Activated naive CD8-positive, alpha-beta T cell treated with anti-CD3 and anti-CD28 coated beads, Interleukin-2, amount 50 U/mL, for 24 hours (primary cell): ENCODE measurements at regions not wholly inside any gene's neighbourhood (a gene's known extent, or its start where the extent isn't known, plus 50 kb on each side); places are given as distances from the start of the nearest gene placed in this dataset.
"Not testable (repeated sequence)": the region's sequence is repeated elsewhere in the genome, so short reads cannot be mapped to it uniquely, and the experiment has no call there.

Source experiments
- ATAC-seq: fragments of 150-1000 bp; cut with Tn5 transposase; one replicate; pipeline ENCODE4 v1.10.0; 2021
- DNase-seq: peaks from one replicate; pipeline ENCODE4 v3.0.0; 2021
- H3K27ac Mint-ChIP-seq: one replicate; pipeline ENCODE4 v1.8.0; 2021; ENCODE audit warnings: mild to moderate bottlenecking, mixed read lengths
- H3K27me3 Mint-ChIP-seq: one replicate; pipeline ENCODE4 v1.8.0; 2021; ENCODE audit warnings: mixed read lengths
- H3K36me3 Mint-ChIP-seq: one replicate; pipeline ENCODE4 v1.8.0; 2021; ENCODE audit warnings: low read depth, mixed read lengths
- H3K4me1 Mint-ChIP-seq: one replicate; pipeline ENCODE4 v1.8.0; 2021; ENCODE audit warnings: mixed read lengths
- H3K4me3 Mint-ChIP-seq: one replicate; pipeline ENCODE4 v1.8.0; 2021; ENCODE audit warnings: mild to moderate bottlenecking, moderate library complexity, mixed read lengths
- H3K9me3 Mint-ChIP-seq: one replicate; pipeline ENCODE4 v1.8.0; 2021; ENCODE audit warnings: mixed read lengths

DNA sequence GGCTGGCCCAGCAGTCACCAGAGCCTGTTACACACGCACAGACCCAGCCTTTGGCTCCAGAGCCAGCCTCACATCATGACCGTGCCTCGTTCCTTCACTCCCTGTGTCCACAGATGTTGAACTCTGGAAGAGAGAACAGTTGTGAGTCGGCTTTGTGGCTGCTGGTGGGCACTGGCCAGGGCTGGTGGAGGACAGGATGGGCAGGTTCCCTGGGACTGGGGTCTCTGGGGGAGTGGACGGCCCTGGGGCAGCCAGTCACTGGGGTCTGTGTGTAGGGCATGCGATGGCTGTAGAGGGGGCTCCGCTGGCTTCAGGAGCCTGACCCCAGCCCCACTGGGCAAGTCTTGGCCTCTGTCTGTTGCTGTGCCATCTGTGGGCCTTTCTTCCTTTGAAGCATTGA is 1070.1 kb downstream of the BRD1 start:
- no peak for ATAC-seq
- H3K27ac Mint-ChIP-seq = no peak overlapping the region
- no peak overlapping the region for H3K4me3 Mint-ChIP-seq
- peaks cover 1% of the 10 kb centered on the region for H3K9me3 Mint-ChIP-seq
- no peaks in the 10 kb centered on the region for H3K4me1 Mint-ChIP-seq
- no peak for DNase-seq
- H3K36me3 Mint-ChIP-seq = no peaks in the 10 kb centered on the region
- peaks cover 7% of the 10 kb centered on the region for H3K27me3 Mint-ChIP-seq

DNA sequence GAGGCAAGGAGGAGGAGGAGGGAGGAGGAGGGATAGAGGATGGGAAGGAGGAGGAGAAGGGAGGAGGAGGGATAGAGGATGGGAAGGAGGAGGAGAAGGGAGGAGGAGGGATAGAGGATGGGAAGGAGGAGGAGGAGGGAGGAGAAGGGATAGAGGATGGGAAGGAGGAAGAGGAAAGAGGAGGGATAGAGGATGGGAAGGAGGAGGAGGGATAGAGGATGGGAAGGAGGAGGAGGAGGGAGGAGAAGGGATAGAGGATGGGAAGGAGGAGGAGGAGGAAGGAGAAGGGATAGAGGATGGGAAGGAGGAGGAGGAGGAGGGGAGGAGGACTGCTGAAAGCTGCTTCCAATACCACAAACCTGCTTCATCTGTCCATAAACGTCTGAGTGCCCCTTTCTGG is 1070.5 kb downstream of the BRD1 start:
- DNase-seq, H3K27me3 Mint-ChIP-seq, ATAC-seq, H3K36me3 Mint-ChIP-seq, H3K4me1 Mint-ChIP-seq, H3K27ac Mint-ChIP-seq, H3K9me3 Mint-ChIP-seq, H3K4me3 Mint-ChIP-seq: not testable (repeated sequence)

DNA sequence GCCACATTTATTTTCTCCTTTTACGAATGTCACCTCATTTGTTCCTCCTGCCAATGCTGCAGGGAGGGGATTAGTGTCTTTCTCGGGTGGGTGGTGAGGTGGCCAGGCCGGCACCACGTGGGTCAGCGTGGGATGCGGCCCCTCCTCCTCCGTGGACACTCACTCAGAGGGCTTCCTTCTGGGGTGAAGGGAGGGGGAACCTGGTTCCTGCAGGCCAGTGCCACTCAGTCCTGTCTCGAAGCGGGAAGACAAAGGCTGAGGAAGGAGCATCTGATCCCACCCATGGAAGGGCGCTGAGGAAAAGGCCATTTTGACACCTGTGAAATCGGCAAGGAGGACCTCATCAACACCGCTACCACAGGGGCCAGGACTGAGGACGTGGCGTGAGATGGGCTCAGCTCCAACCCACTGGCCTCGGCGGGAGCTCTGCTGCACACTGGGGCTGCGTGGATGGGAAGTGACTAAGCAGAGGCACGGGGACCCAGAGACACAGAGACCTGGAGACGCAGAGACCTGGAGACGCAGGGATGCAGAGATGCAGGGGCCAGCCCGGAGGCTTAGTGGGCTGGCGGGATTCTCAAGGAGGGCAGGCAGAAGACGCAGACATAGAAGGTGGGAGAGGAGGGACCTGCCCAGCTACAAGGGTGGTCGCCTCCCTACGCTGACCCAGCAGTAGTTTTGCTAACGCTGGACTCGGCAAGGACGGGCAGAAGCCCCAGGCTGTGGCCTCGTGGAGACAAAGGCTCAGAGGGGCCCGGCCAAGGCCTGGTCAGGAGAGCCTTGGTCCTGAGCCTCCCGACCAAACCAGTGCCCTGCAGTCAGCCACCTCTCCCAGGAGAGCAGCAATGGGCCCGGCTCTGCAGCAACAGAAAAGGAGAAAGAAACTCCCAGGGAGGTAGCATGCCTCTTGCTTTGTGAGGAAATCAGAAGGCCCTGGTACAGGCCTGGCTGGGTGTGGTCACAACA is 1071.2 kb downstream of the BRD1 start:
- Mint-ChIP-seq H3K4me1 (no peaks in the 10 kb centered on the region), H3K9me3 (no peaks in the 10 kb centered on the region), H3K27ac (no peak overlapping the region), H3K4me3 (no peak overlapping the region), H3K27me3 (peaks cover 7% of the 10 kb centered on the region), H3K36me3 (no peaks in the 10 kb centered on the region)
- DNase-seq = no peak
- no peak for ATAC-seq

GRCh38 chr22:48755059-48755949 is 1072.4 kb downstream of the BRD1 start:
- DNase-seq = no peak
- no peak for ATAC-seq
- H3K27ac Mint-ChIP-seq = no peak overlapping the region
- no peaks in the 10 kb centered on the region for H3K4me1 Mint-ChIP-seq
- no peaks in the 10 kb centered on the region for H3K36me3 Mint-ChIP-seq
- no peak overlapping the region for H3K4me3 Mint-ChIP-seq
- H3K27me3 Mint-ChIP-seq = peaks cover 7% of the 10 kb centered on the region
- no peaks in the 10 kb centered on the region for H3K9me3 Mint-ChIP-seq

DNA sequence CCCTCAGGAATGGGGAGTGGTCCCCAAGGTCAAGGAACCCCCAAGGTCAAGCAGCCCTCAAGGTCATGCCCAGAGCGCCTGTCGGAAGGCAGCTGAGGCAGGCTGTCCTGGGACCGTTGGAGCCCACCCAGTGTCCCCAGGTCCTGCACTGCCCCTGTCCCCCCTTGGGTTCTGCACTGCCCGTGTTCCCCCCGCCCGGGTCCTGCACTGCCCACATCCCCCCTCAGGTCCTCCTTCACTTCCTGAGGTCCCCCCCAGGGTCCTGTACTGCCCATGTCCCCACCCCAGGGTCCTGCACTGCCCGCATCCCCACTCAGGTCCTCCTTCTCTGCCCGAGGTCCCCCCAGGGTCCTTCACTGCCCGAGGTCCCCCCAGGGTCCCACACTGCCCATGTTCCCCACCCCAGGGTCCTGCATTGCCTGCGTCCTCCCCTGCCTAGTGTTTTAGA is 1073.0 kb downstream of the BRD1 start:
- Mint-ChIP-seq H3K4me3 (no peak overlapping the region), H3K36me3 (no peaks in the 10 kb centered on the region), H3K4me1 (no peaks in the 10 kb centered on the region), H3K27me3 (peaks cover 7% of the 10 kb centered on the region), H3K27ac (no peak overlapping the region), H3K9me3 (no peaks in the 10 kb centered on the region)
- no peak for DNase-seq
- ATAC-seq = no peak

- H3K4me1 Mint-ChIP-seq = no peaks in the 10 kb centered on the region
- no peak overlapping the region for H3K4me3 Mint-ChIP-seq
- no peak for ATAC-seq
- peaks cover 7% of the 10 kb centered on the region for H3K27me3 Mint-ChIP-seq
- DNase-seq = no peak
- H3K36me3 Mint-ChIP-seq = no peaks in the 10 kb centered on the region
- no peaks in the 10 kb centered on the region for H3K9me3 Mint-ChIP-seq
- no peak overlapping the region for H3K27ac Mint-ChIP-seq
Observed at GRCh38 chr22:48753752-48754517, 1073.7 kb downstream of the BRD1 start.

- no peak for ATAC-seq
- Mint-ChIP-seq H3K36me3 (no peaks in the 10 kb centered on the region), H3K4me1 (no peaks in the 10 kb centered on the region), H3K27ac (no peak overlapping the region), H3K4me3 (no peak overlapping the region), H3K27me3 (peaks cover 7% of the 10 kb centered on the region), H3K9me3 (no peaks in the 10 kb centered on the region)
- no peak for DNase-seq
Observed at GRCh38 chr22:48753381-48753730, 1074.3 kb downstream of the BRD1 start.

GRCh38 chr22:48752451-48753380 is 1075.0 kb downstream of the BRD1 start:
- H3K27ac Mint-ChIP-seq = no peak overlapping the region
- no peaks in the 10 kb centered on the region for H3K36me3 Mint-ChIP-seq
- H3K27me3 Mint-ChIP-seq = peaks cover 7% of the 10 kb centered on the region
- no peak overlapping the region for H3K4me3 Mint-ChIP-seq
- H3K4me1 Mint-ChIP-seq = no peaks in the 10 kb centered on the region
- no peak for DNase-seq
- no peak for ATAC-seq
- no peaks in the 10 kb centered on the region for H3K9me3 Mint-ChIP-seq

- no peak for ATAC-seq
- Mint-ChIP-seq H3K9me3 (no peaks in the 10 kb centered on the region), H3K27me3 (peaks cover 7% of the 10 kb centered on the region), H3K4me1 (no peaks in the 10 kb centered on the region), H3K27ac (no peak overlapping the region), H3K36me3 (no peaks in the 10 kb centered on the region), H3K4me3 (no peak overlapping the region)
- no peak for DNase-seq
Observed at GRCh38 chr22:48751539-48752437, 1075.9 kb downstream of the BRD1 start.

DNA sequence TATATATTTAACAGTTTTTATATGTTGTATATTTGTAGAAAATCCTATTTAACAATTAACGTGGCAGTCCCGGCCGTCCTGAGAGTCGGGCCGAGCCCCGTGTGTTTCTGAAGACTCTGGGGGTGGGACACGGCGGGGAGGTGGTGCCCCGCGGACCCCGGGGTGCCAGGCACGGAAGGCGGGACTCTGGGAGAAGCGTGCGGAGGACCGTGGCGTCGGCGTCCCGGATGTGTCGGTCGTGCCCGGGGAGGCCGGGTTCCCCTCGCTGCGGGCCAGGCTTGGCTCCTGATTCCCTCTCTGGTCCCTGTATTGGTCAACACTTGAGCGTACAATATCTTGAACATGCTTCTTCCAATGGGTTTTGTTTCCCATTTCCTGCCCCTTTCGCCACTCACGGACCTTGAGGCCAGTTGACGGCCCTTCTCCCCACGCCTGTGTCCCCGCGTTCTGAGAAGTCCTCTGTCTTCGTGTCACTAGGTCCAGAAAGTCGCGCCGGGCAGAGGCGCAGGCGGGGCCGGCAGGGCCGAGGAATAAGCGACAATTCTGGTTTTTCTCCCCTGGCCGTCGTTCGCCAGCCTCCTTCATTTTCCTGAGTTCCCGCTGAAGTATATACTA is 1076.7 kb downstream of the BRD1 start:
- DNase-seq (no peak), ATAC-seq (no peak)
- peaks cover 1% of the 10 kb centered on the region for H3K27me3 Mint-ChIP-seq
- H3K36me3 Mint-ChIP-seq = no peaks in the 10 kb centered on the region
- no peak overlapping the region for H3K27ac Mint-ChIP-seq
- no peaks in the 10 kb centered on the region for H3K4me1 Mint-ChIP-seq
- no peaks in the 10 kb centered on the region for H3K9me3 Mint-ChIP-seq
- no peak overlapping the region for H3K4me3 Mint-ChIP-seq

DNA sequence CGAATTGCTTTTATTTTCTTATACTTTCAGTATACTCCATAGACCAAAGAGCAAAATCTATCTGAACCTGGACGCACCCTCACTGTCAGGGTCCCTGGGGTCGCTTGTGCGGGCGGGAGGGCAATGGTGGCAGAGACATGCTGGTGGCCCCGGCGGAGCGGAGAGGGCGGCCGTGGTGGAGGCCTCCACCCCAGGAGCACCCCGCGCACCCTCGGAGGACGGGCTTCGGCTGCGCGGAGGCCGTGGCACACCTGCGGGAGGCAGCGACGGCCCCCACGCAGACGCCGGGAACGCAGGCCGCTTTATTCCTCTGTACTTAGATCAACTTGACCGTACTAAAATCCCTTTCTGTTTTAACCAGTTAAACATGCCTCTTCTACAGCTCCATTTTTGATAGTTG is 1077.4 kb downstream of the BRD1 start:
- no peak for ATAC-seq
- Mint-ChIP-seq H3K27ac (no peak overlapping the region), H3K27me3 (no peaks in the 10 kb centered on the region), H3K4me1 (no peaks in the 10 kb centered on the region), H3K36me3 (no peaks in the 10 kb centered on the region), H3K4me3 (no peak overlapping the region), H3K9me3 (no peaks in the 10 kb centered on the region)
- no peak for DNase-seq

DNA sequence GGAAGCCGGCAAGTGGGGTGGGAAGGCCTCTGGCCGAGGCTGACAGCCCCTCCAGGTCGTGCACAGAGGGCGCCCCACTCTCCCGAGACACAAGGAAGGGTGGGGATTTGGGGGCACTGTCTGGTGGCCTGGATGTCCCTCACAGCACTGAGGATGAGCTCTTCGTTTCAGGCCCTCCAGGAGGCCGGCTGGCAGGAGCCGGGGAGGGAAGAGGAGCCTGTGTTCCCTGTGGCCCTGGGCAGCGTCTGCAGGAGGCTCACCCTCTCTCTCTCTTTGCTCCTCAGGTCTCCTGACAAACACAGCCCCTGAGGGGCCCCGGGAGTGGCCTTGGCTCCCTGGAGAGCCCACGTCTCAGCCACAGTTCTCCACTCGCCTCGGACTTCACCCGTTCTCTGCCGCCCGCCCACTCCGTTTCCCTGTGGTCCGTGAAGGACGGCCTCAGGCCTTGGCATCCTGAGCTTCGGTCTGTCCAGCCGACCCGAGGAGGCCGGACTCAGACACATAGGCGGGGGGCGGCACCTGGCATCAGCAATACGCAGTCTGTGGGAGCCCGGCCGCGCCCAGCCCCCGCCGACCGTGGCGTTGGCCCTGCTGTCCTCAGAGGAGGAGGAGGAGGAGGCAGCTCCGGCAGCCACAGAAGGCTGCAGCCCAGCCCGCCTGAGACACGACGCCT is 1078.0 kb downstream of the BRD1 start:
- no peaks in the 10 kb centered on the region for H3K27me3 Mint-ChIP-seq
- DNase-seq = no peak
- no peak overlapping the region for H3K4me3 Mint-ChIP-seq
- no peaks in the 10 kb centered on the region for H3K36me3 Mint-ChIP-seq
- H3K27ac Mint-ChIP-seq = no peak overlapping the region
- no peaks in the 10 kb centered on the region for H3K4me1 Mint-ChIP-seq
- H3K9me3 Mint-ChIP-seq = no peaks in the 10 kb centered on the region
- ATAC-seq = no peak
